Activated naive CD4-positive, alpha-beta T cell treated with anti-CD3 and anti-CD28 coated beads, Interleukin-2, amount 50 U/mL, for 16 hours (primary cell): ENCODE measurements at regions not wholly inside any gene's neighbourhood (a gene's known extent, or its start where the extent isn't known, plus 50 kb on each side); places are given as distances from the start of the nearest gene placed in this dataset.

ENCODE experiments used
- DNase-seq: peaks from one replicate; pipeline ENCODE4 v3.0.0-alpha.2; 2020

GRCh38 chr10:21249435-21249834 is 276.0 kb downstream of the SKIDA1 start:
- DNase-seq: no peak

- no peak for DNase-seq
Measured at GRCh38 chr10:21247592-21247991, 277.9 kb downstream of the SKIDA1 start.

- DNase-seq: no peak
Measured at GRCh38 chr10:21246178-21246577, 279.3 kb downstream of the SKIDA1 start.

GRCh38 chr10:21243748-21244257 is 281.7 kb downstream of the SKIDA1 start:
- no peak for DNase-seq

GRCh38 chr10:21242915-21243314 is 282.6 kb downstream of the SKIDA1 start:
- no peak for DNase-seq

- DNase-seq: no peak
Measured at GRCh38 chr10:21238717-21239116, 286.8 kb downstream of the SKIDA1 start.

- no peak for DNase-seq
Measured at GRCh38 chr10:21238044-21238443, 287.4 kb downstream of the SKIDA1 start.

GRCh38 chr10:21234761-21235160 is 290.7 kb downstream of the SKIDA1 start:
- DNase-seq: no peak

GRCh38 chr10:21230219-21230618 is 295.3 kb downstream of the SKIDA1 start:
- DNase-seq: no peak

GRCh38 chr10:21217748-21218367 is 307.6 kb downstream of the SKIDA1 start:
- no peak for DNase-seq

GRCh38 chr10:21217107-21217506 is 308.4 kb downstream of the SKIDA1 start:
- DNase-seq: no peak

GRCh38 chr10:21214329-21214728 is 311.2 kb downstream of the SKIDA1 start:
- no peak for DNase-seq

- DNase-seq: no peak
Measured at GRCh38 chr10:21213381-21213780, 312.1 kb downstream of the SKIDA1 start.

- DNase-seq: no peak
Measured at GRCh38 chr10:21212912-21213311, 312.6 kb downstream of the SKIDA1 start.

GRCh38 chr10:21212348-21212747 is 313.1 kb downstream of the SKIDA1 start:
- DNase-seq: no peak

- no peak for DNase-seq
Measured at GRCh38 chr10:21209495-21209894, 312.4 kb upstream of the NEBL start.

- no peak for DNase-seq
Measured at GRCh38 chr10:21208666-21209316, 311.7 kb upstream of the NEBL start.

GRCh38 chr10:21207852-21208646 is 310.9 kb upstream of the NEBL start:
- DNase-seq: no peak

- DNase-seq: no peak
Measured at GRCh38 chr10:21205328-21205727, 308.2 kb upstream of the NEBL start.

GRCh38 chr10:21203473-21204107 is 306.5 kb upstream of the NEBL start:
- no peak for DNase-seq

GRCh38 chr10:21202776-21203462 is 305.8 kb upstream of the NEBL start:
- no peak for DNase-seq

- no peak for DNase-seq
Measured at GRCh38 chr10:21199501-21199900, 302.4 kb upstream of the NEBL start.

- DNase-seq: no peak
Measured at GRCh38 chr10:21197838-21198237, 300.7 kb upstream of the NEBL start.
